ENCODE measurements at regions not wholly inside any gene's neighbourhood (a gene's known extent, or its start where the extent isn't known, plus 50 kb on each side); places are given as distances from the start of the nearest gene placed in this dataset.

DNA sequence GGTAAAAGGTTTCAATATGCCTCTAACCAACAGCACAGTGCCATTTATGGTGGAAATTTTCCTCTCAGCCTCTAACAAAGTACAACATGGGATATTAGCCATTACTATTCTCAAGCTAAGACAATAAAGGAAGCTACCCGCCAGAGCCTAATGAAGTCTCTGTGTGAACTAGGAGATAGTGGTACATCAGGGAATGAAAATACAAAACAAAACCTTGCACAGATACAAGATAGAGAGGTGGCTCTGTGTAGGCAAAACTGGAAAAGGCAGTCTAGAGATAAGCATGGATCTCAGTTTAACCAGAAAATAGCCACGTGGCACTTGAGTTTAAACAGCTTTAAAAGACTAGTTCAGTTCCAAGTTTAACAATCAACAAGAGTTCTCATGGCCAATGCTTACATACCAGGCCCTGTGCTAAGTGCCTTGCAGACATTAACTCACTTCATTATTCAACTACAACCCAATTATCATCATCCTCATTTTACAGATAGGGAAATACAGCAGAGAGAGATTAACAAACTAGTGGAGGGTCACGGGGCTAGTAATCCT lies 279.3 kb downstream of the IGSF11 start:
- Mint-ChIP-seq H3K36me3 (ENCODE audit: low read depth) (no peaks in the 10 kb centered on the region), H3K4me3 (no peak overlapping the region), H3K27me3 (no peaks in the 10 kb centered on the region), H3K27ac (no peak overlapping the region), H3K4me1 (ENCODE audit: low read depth) (no peaks in the 10 kb centered on the region), H3K9me3 (no peaks in the 10 kb centered on the region)
- intact Hi-C loops (cut with micrococcal nuclease), result no loop called here

- no peak overlapping the region for H3K27ac Mint-ChIP-seq
- H3K27me3 Mint-ChIP-seq, result no peaks in the 10 kb centered on the region
- intact Hi-C loops (cut with micrococcal nuclease), result no loop called here
- H3K4me3 Mint-ChIP-seq, result no peak overlapping the region
- no peaks in the 10 kb centered on the region for H3K9me3 Mint-ChIP-seq
- H3K36me3 Mint-ChIP-seq (ENCODE audit: low read depth), result no peaks in the 10 kb centered on the region
- no peaks in the 10 kb centered on the region for H3K4me1 Mint-ChIP-seq (ENCODE audit: low read depth)
These were observed 273.9 kb downstream of the IGSF11 start for GRCh38 chr3:118760585-118761290.

DNA sequence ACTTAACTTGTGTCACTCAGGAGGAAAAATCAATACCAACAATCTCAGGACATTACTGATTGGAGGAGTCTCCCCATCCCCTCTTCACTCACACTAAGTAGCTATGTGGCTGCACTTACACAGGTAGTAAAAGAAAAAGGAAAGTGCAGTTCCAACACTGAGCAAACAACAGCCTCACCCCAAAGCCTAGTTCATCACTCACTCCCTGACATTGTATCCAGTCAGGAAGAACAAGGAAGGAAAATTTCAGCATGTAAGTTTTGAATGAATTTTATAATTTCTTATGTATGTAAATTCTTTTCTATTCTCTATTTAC lies 273.4 kb downstream of the IGSF11 start:
- Mint-ChIP-seq H3K9me3 (no peaks in the 10 kb centered on the region), H3K4me3 (no peak overlapping the region), H3K4me1 (ENCODE audit: low read depth) (no peaks in the 10 kb centered on the region), H3K27me3 (no peaks in the 10 kb centered on the region), H3K36me3 (ENCODE audit: low read depth) (no peaks in the 10 kb centered on the region), H3K27ac (no peak overlapping the region)
- intact Hi-C loops (cut with micrococcal nuclease), result no loop called here

GRCh38 chr3:118765636-118766305 lies 268.9 kb downstream of the IGSF11 start:
- Mint-ChIP-seq H3K36me3 (ENCODE audit: low read depth) (no peaks in the 10 kb centered on the region), H3K9me3 (no peaks in the 10 kb centered on the region), H3K4me1 (ENCODE audit: low read depth) (no peaks in the 10 kb centered on the region), H3K27me3 (no peaks in the 10 kb centered on the region), H3K27ac (no peak overlapping the region), H3K4me3 (no peak overlapping the region)
- intact Hi-C loops (cut with micrococcal nuclease), result no loop called here

DNA sequence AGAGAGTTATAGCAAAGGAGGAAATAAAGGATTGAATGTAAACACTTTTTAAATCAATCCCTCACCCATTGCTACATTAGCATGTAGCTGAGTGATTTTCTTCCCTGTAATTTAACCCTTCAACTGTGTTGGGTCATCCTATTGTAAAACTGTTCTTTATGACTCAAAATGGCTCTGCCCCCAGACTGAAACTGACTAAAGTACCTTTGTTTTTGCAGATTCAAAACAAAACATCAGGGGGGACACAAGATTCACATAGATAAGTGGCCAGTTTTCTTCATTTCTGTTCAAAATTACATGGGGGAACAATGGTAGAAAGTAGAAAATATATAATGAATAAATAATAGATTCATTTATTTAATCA lies 268.4 kb downstream of the IGSF11 start:
- Mint-ChIP-seq H3K36me3 (ENCODE audit: low read depth) (no peaks in the 10 kb centered on the region), H3K27ac (no peak overlapping the region), H3K4me1 (ENCODE audit: low read depth) (no peaks in the 10 kb centered on the region), H3K4me3 (no peak overlapping the region), H3K27me3 (no peaks in the 10 kb centered on the region), H3K9me3 (no peaks in the 10 kb centered on the region)
- intact Hi-C loops (cut with micrococcal nuclease), result no loop called here

DNA sequence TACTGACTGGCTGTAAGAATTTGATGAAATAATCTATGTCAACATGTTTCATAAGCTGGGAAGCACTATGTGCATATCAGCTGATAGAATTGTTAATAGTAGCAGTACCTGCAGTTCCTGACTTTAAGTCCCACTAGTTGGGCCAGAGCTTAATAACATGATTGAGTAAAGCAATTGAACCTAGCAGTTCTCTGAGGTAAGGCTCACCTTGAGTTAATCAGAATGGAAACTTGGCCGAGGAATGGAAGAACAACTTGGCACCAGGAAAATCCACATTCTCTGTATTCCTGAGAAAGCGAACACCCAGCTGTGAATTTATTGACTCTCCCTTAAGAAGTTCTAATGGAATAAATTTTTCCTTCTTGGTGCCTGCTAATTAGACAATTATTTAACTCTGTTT lies 262.6 kb downstream of the IGSF11 start:
- Mint-ChIP-seq H3K27ac (no peak overlapping the region), H3K27me3 (no peaks in the 10 kb centered on the region), H3K4me1 (ENCODE audit: low read depth) (no peaks in the 10 kb centered on the region), H3K4me3 (no peak overlapping the region), H3K9me3 (no peaks in the 10 kb centered on the region), H3K36me3 (ENCODE audit: low read depth) (no peaks in the 10 kb centered on the region)
- intact Hi-C loops (cut with micrococcal nuclease), result no loop called here

DNA sequence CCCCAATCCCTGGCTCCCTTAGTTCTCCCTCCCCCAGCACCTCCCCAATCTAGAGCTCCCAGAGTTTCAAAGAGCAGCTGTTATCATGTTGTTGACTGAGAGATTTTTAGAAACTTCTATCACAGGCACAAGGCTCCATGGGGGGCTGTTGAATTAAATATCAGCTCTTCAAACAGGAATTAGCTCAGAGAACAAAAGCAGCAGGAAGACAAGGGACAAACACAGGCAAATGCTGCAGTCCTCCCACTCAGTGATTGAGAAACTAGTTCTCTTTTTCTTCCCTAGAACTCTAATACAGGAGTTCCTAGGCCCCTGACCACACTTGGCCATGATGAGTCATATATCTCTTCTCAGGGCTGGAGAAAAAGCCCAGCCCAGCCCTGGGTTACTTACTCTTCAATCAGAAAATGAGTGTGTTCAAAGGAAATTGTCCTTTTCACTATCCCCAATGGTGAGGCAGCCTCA lies 262.1 kb downstream of the IGSF11 start:
- Mint-ChIP-seq H3K9me3 (no peaks in the 10 kb centered on the region), H3K36me3 (ENCODE audit: low read depth) (no peaks in the 10 kb centered on the region), H3K27me3 (no peaks in the 10 kb centered on the region), H3K4me3 (no peak overlapping the region), H3K27ac (no peak overlapping the region), H3K4me1 (ENCODE audit: low read depth) (no peaks in the 10 kb centered on the region)
- intact Hi-C loops (cut with micrococcal nuclease), result no loop called here

- H3K27ac Mint-ChIP-seq, result no peak overlapping the region
These were observed 259.6 kb downstream of the IGSF11 start for GRCh38 chr3:118775021-118775420.

DNA sequence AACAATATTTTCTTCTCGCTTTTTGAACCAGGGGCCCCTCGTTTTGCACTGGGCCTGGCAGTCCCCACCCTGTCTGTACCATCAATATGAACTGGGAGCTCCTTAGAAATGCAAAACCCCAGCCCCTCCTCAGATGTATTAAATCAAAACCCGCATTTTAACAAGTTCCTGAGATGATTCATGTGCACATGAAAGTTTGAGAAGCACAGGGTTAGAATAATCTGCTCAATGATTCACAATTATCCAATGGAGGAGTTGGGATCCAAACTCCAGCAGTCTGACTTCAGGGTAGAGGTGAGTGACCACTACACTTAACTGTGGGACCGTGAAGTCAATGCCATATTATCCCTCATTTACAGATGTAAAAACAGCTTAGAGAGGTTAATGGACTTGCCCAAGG lies 256.4 kb downstream of the IGSF11 start:
- no peak overlapping the region for H3K27ac Mint-ChIP-seq
- no peaks in the 10 kb centered on the region for H3K4me1 Mint-ChIP-seq (ENCODE audit: low read depth)
- no peaks in the 10 kb centered on the region for H3K36me3 Mint-ChIP-seq (ENCODE audit: low read depth)
- H3K4me3 Mint-ChIP-seq, result no peak overlapping the region
- intact Hi-C loops (cut with micrococcal nuclease), result no loop called here
- no peaks in the 10 kb centered on the region for H3K9me3 Mint-ChIP-seq
- H3K27me3 Mint-ChIP-seq, result no peaks in the 10 kb centered on the region

More at GRCh38 chr3:118775021-118775420, 259.6 kb downstream of the IGSF11 start:
- H3K36me3 Mint-ChIP-seq (ENCODE audit: low read depth), result no peaks in the 10 kb centered on the region
- H3K27me3 Mint-ChIP-seq, result no peaks in the 10 kb centered on the region
- H3K4me3 Mint-ChIP-seq, result no peak overlapping the region
- no peaks in the 10 kb centered on the region for H3K9me3 Mint-ChIP-seq
- H3K4me1 Mint-ChIP-seq (ENCODE audit: low read depth), result no peaks in the 10 kb centered on the region
- intact Hi-C loops (cut with micrococcal nuclease), result no loop called here

GRCh38 chr3:118781232-118781631 lies 253.4 kb downstream of the IGSF11 start:
- Mint-ChIP-seq H3K4me3 (no peak overlapping the region), H3K4me1 (ENCODE audit: low read depth) (no peaks in the 10 kb centered on the region), H3K27me3 (no peaks in the 10 kb centered on the region), H3K27ac (no peak overlapping the region), H3K36me3 (ENCODE audit: low read depth) (no peaks in the 10 kb centered on the region), H3K9me3 (no peaks in the 10 kb centered on the region)
- intact Hi-C loops (cut with micrococcal nuclease), result no loop called here

DNA sequence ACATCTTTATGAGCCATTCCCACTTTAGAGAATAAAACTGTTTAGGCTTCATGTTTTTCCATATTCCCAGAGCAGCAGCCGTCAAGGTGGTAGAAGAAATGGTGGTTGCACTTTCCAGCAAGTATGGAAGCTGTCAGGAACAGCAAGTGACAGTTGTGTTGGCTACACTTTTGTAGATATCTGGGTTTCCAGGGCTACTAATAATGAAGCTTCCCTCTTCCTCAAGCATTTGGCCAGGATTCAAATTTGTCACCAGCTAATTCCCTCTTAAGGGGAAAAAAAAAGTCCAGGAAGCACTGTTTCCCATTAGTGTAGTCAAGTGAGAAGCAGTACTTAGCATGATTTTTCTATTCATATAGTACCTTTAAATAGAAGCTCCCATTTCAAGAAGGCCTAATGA lies 252.8 kb downstream of the IGSF11 start:
- intact Hi-C loops (cut with micrococcal nuclease), result no loop called here
- no peaks in the 10 kb centered on the region for H3K9me3 Mint-ChIP-seq
- no peaks in the 10 kb centered on the region for H3K36me3 Mint-ChIP-seq (ENCODE audit: low read depth)
- no peaks in the 10 kb centered on the region for H3K4me1 Mint-ChIP-seq (ENCODE audit: low read depth)
- H3K27ac Mint-ChIP-seq, result no peak overlapping the region
- no peaks in the 10 kb centered on the region for H3K27me3 Mint-ChIP-seq
- no peak overlapping the region for H3K4me3 Mint-ChIP-seq

DNA sequence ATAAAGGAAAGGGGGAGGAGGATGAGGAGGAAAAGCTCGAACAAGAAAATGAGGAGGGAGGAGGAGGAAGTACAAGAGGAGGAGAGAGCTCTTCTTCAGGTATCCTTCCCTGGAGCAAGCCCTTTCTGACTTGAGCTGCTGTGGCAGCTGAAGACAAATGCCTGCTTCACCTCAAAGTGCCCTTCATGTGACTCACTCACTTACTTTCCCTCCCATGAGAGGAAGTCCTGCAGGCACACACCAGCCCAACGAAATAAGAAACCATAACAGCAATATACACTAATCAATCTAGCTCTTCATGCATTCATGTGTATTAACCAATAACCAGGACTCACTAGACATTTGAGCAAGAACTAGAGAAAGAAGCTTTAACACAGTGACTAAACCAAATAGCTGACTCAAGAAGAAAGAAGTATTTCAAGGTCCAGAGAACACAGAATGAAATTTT lies 251.9 kb downstream of the IGSF11 start:
- Mint-ChIP-seq H3K27ac (no peak overlapping the region), H3K36me3 (ENCODE audit: low read depth) (no peaks in the 10 kb centered on the region), H3K4me1 (ENCODE audit: low read depth) (no peaks in the 10 kb centered on the region), H3K27me3 (no peaks in the 10 kb centered on the region), H3K4me3 (no peak overlapping the region), H3K9me3 (no peaks in the 10 kb centered on the region)
- intact Hi-C loops (cut with micrococcal nuclease), result no loop called here

- H3K27me3 Mint-ChIP-seq, result no peaks in the 10 kb centered on the region
- H3K27ac Mint-ChIP-seq, result no peak overlapping the region
- H3K9me3 Mint-ChIP-seq, result no peaks in the 10 kb centered on the region
- no peaks in the 10 kb centered on the region for H3K36me3 Mint-ChIP-seq (ENCODE audit: low read depth)
- intact Hi-C loops (cut with micrococcal nuclease), result no loop called here
- H3K4me1 Mint-ChIP-seq (ENCODE audit: low read depth), result no peaks in the 10 kb centered on the region
- H3K4me3 Mint-ChIP-seq, result no peak overlapping the region
These were observed 249.2 kb downstream of the IGSF11 start for GRCh38 chr3:118785415-118785814.

DNA sequence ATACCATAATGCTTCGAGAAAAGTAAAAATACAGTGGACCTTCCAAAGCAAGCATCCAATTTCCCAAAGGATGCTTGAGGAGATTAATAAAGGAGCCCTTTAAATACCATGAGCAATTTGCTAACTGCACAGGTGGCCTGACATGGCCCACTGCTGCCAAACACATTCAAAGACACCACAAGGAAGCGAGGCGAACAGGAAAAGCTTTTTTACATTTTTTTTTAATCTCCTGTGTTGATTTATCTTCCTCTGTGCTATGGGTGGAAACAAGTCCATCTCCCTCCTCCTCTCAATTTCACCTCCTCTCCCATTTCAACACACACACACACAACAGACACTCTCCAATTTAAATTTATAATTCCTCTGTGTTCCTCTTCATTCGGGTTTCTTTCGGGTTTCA lies 243.4 kb downstream of the IGSF11 start:
- intact Hi-C loops (cut with micrococcal nuclease), result no loop called here
- Mint-ChIP-seq H3K4me1 (ENCODE audit: low read depth) (no peaks in the 10 kb centered on the region), H3K4me3 (no peak overlapping the region), H3K9me3 (no peaks in the 10 kb centered on the region), H3K36me3 (ENCODE audit: low read depth) (no peaks in the 10 kb centered on the region), H3K27ac (no peak overlapping the region), H3K27me3 (no peaks in the 10 kb centered on the region)

- intact Hi-C loops (cut with micrococcal nuclease), result no loop called here
- H3K4me1 Mint-ChIP-seq (ENCODE audit: low read depth), result no peaks in the 10 kb centered on the region
- H3K27ac Mint-ChIP-seq, result no peak overlapping the region
- H3K4me3 Mint-ChIP-seq, result no peak overlapping the region
- H3K36me3 Mint-ChIP-seq (ENCODE audit: low read depth), result no peaks in the 10 kb centered on the region
- H3K27me3 Mint-ChIP-seq, result no peaks in the 10 kb centered on the region
- no peaks in the 10 kb centered on the region for H3K9me3 Mint-ChIP-seq
These were observed 242.5 kb downstream of the IGSF11 start for GRCh38 chr3:118792191-118792590.
